ENCODE measurements at regions not wholly inside any gene's neighbourhood (a gene's known extent, or its start where the extent isn't known, plus 50 kb on each side); places are given as distances from the start of the nearest gene placed in this dataset.

DNA sequence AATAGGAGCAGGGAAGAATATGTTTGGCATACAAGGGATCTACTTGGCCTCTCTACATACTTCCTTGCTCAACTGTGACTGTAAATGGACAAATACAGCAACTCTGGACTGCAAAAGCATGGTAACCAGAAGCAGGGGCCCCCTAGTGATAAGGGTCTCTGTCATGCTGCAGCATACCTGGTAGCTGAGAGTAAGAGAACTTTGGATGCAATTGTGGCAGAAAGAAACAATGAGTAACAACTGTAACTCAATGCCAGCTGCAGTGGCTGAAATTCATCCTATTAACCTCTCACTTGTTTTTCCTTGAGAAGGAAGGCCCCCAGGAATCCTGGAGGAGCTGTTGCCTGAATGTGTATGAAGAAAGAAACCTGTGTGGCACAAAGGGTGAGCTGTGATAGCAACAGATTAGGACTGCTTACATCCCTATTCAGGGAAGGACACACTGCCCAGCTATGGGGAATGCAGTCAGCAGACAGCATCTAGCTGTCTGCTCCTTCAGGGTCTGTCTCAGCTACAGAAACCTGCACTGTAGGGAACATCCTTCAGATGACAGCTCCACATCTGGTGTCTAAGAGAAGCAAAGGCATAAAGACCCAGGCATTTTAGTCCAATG is 468.1 kb upstream of the ACTBL2 start:
- no peaks in the 10 kb centered on the region for H3K9me3 ChIP-seq
- no peaks in the 10 kb centered on the region; the same call in 1 of the 2 replicates for H3K4me1 ChIP-seq
- no peak for DNase-seq
- H3K36me3 ChIP-seq, result no peaks in the 10 kb centered on the region
- H3K4me3 ChIP-seq (ENCODE audit: low read depth, low read length), result no peak overlapping the region
- TF ChIP-seq, protein P1, sequence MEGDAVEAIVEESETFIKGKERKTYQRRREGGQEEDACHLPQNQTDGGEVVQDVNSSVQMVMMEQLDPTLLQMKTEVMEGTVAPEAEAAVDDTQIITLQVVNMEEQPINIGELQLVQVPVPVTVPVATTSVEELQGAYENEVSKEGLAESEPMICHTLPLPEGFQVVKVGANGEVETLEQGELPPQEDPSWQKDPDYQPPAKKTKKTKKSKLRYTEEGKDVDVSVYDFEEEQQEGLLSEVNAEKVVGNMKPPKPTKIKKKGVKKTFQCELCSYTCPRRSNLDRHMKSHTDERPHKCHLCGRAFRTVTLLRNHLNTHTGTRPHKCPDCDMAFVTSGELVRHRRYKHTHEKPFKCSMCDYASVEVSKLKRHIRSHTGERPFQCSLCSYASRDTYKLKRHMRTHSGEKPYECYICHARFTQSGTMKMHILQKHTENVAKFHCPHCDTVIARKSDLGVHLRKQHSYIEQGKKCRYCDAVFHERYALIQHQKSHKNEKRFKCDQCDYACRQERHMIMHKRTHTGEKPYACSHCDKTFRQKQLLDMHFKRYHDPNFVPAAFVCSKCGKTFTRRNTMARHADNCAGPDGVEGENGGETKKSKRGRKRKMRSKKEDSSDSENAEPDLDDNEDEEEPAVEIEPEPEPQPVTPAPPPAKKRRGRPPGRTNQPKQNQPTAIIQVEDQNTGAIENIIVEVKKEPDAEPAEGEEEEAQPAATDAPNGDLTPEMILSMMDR (IDR thresholded peaks at IDR 0.05; ENCODE audit: low read depth, low read length), result no peak
- 0 out of 2 replicates have a peak, but pooled peaks cover 2% of the 10 kb centered on the region for H3K27me3 ChIP-seq

GRCh38 chr5:57948091-57948490 is 465.5 kb upstream of the ACTBL2 start:
- Histone ChIP-seq H3K9me3 (no peaks in the 10 kb centered on the region), H3K36me3 (no peaks in the 10 kb centered on the region), H3K4me3 (ENCODE audit: low read depth, low read length) (no peak overlapping the region), H3K4me1 (no peaks in the 10 kb centered on the region), H3K27me3 (no peaks in the 10 kb centered on the region)
- TF ChIP-seq, protein P1 (IDR thresholded peaks at IDR 0.05; ENCODE audit: low read depth, low read length), result no peak
- DNase-seq, result no peak

GRCh38 chr5:57947181-57947580 is 464.6 kb upstream of the ACTBL2 start:
- no peak for DNase-seq
- TF ChIP-seq, protein P1 (IDR thresholded peaks at IDR 0.05; ENCODE audit: low read depth, low read length), result no peak
- no peaks in the 10 kb centered on the region for H3K4me1 ChIP-seq
- no peaks in the 10 kb centered on the region for H3K27me3 ChIP-seq
- no peaks in the 10 kb centered on the region for H3K9me3 ChIP-seq
- H3K36me3 ChIP-seq, result no peaks in the 10 kb centered on the region
- H3K4me3 ChIP-seq (ENCODE audit: low read depth, low read length), result no peak overlapping the region

GRCh38 chr5:57940879-57941278 is 458.3 kb upstream of the ACTBL2 start:
- no peak overlapping the region for H3K4me3 ChIP-seq (ENCODE audit: low read depth, low read length)
- DNase-seq, result no peak
- H3K36me3 ChIP-seq, result no peaks in the 10 kb centered on the region
- TF ChIP-seq, protein P1 (IDR thresholded peaks at IDR 0.05; ENCODE audit: low read depth, low read length), result no peak
- no peaks in the 10 kb centered on the region for H3K27me3 ChIP-seq
- H3K4me1 ChIP-seq, result no peaks in the 10 kb centered on the region
- no peaks in the 10 kb centered on the region for H3K9me3 ChIP-seq

GRCh38 chr5:57940236-57940635 is 457.6 kb upstream of the ACTBL2 start:
- Histone ChIP-seq H3K4me3 (ENCODE audit: low read depth, low read length) (no peak overlapping the region), H3K4me1 (no peaks in the 10 kb centered on the region), H3K27me3 (no peaks in the 10 kb centered on the region), H3K36me3 (no peaks in the 10 kb centered on the region), H3K9me3 (no peaks in the 10 kb centered on the region)
- DNase-seq, result no peak
- TF ChIP-seq, protein P1 (IDR thresholded peaks at IDR 0.05; ENCODE audit: low read depth, low read length), result no peak

- Histone ChIP-seq H3K4me3 (ENCODE audit: low read depth, low read length) (no peak overlapping the region), H3K27me3 (no peaks in the 10 kb centered on the region), H3K9me3 (no peaks in the 10 kb centered on the region), H3K4me1 (no peaks in the 10 kb centered on the region), H3K36me3 (no peaks in the 10 kb centered on the region)
- DNase-seq, result no peak
- TF ChIP-seq, protein P1 (IDR thresholded peaks at IDR 0.05; ENCODE audit: low read depth, low read length), result no peak
These were observed 457.2 kb upstream of the ACTBL2 start for GRCh38 chr5:57939771-57940170.
